KMS-11 (cell line): ENCODE measurements at regions not wholly inside any gene's neighbourhood (a gene's known extent, or its start where the extent isn't known, plus 50 kb on each side); places are given as distances from the start of the nearest gene placed in this dataset.

Experiments used
- H2AFZ ChIP-seq: fragments of 200-600 bp; sonication (generic); 2 replicates; pipeline ENCODE4 v1.6.1; 2016; ENCODE audit warnings: antibody characterized with exemption, mixed run types, low read depth
- H3K27ac ChIP-seq: fragments of 200-600 bp; sonication (generic); 2 replicates; pipeline ENCODE4 v1.6.1; 2016; ENCODE audit warnings: mild to moderate bottlenecking, mixed run types
- H3K27me3 ChIP-seq: fragments of 200-600 bp; sonication (generic); 2 replicates; pipeline ENCODE4 v1.6.1; 2017; ENCODE audit warnings: mild to moderate bottlenecking, low read depth, mixed run types, moderate library complexity; ENCODE audit not compliant: insufficient read depth
- H3K36me3 ChIP-seq: fragments of 200-600 bp; sonication (generic); 2 replicates; pipeline ENCODE4 v1.6.1; 2017; ENCODE audit warnings: mild to moderate bottlenecking, mixed run types; ENCODE audit not compliant: insufficient read depth
- H3K4me1 ChIP-seq: fragments of 200-600 bp; sonication (generic); 2 replicates; pipeline ENCODE4 v1.6.1; 2016; ENCODE audit warnings: mild to moderate bottlenecking, low read depth, mixed run types; ENCODE audit not compliant: poor library complexity, severe bottlenecking
- H3K4me2 ChIP-seq: fragments of 200-600 bp; sonication (generic); 2 replicates; pipeline ENCODE4 v1.7.0; 2016; ENCODE audit warnings: mild to moderate bottlenecking, mixed run types
- H3K4me3 ChIP-seq: fragments of 200-600 bp; sonication (generic); IDR thresholded peaks from 2 replicates; pipeline ENCODE4 v1.6.1; 2017; ENCODE audit warnings: low read depth, low read length, mixed read lengths; ENCODE audit not compliant: insufficient read depth
- H3K79me2 ChIP-seq: fragments of 200-600 bp; sonication (generic); 2 replicates; pipeline ENCODE4 v1.6.1; 2016; ENCODE audit warnings: low read depth, mixed run types; ENCODE audit not compliant: insufficient read depth
- H3K9ac ChIP-seq: fragments of 200-600 bp; sonication (generic); 2 replicates; pipeline ENCODE4 v1.6.1; 2016; ENCODE audit warnings: mild to moderate bottlenecking, mixed run types
- H4K20me1 ChIP-seq: fragments of 200-600 bp; sonication (generic); 2 replicates; pipeline ENCODE4 v1.6.1; 2016; ENCODE audit warnings: mild to moderate bottlenecking, mixed run types; ENCODE audit not compliant: insufficient read depth
- CTCF ChIP-seq: fragments of 200-600 bp; sonication (generic); conservative IDR thresholded peaks from 2 replicates; pipeline ENCODE4 v1.6.1; 2017; ENCODE audit warnings: low read depth, mild to moderate bottlenecking, antibody characterized with exemption, low read length, moderate library complexity, mixed read lengths

DNA sequence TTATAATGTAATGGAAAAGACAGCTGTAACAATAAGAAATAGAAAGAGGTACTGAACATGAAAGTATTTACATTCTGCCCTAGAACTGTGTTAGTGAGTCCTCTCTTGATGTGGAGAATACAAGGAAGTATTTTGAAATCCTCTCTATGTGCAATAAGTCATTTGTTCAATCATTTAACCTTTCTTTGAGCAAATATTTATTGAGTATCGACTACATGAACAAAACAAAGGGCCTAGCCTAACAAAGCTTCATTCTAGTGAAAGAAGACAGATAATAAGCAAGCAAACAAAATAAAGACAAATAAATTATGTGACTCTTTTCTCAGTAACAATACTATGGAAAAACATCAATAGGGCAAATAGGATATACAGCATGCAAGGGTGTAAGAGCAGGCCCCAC lies 354.9 kb upstream of the ATP11B start:
- no peak for TF ChIP-seq CTCF
- H4K20me1 ChIP-seq: no peaks in the 10 kb centered on the region
- no peaks in the 10 kb centered on the region for H3K79me2 ChIP-seq
- no peak overlapping the region for H3K9ac ChIP-seq
- H3K27ac ChIP-seq: no peak overlapping the region
- H3K4me2 ChIP-seq: no peak overlapping the region
- no peaks in the 10 kb centered on the region for H3K36me3 ChIP-seq
- H3K4me3 ChIP-seq: no peak overlapping the region
- H2AFZ ChIP-seq: no peak overlapping the region
- no peaks in the 10 kb centered on the region for H3K27me3 ChIP-seq
- H3K4me1 ChIP-seq: no peaks in the 10 kb centered on the region

DNA sequence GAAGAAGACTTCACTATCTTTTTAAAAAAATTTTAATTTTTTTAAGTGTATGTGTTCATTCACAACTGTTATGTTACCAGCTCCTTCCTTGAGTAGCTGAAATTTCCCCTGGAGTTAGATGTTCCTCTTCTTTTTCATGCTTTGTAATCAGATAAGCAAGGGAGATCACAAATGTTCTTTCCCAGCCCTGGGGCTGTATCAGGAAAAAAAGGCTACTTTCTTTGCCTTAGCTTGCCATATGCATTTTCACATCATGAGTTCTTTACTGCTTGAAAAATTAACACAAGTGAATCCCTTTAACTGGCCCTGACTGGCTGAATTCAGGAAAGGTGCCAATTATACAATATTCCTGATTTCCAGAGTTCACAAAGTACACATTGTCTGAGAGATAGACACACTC lies 353.2 kb upstream of the ATP11B start:
- Histone ChIP-seq H2AFZ (no peak overlapping the region), H3K9ac (no peak overlapping the region), H3K4me2 (no peak overlapping the region), H3K79me2 (no peaks in the 10 kb centered on the region), H3K27me3 (no peaks in the 10 kb centered on the region), H3K4me3 (no peak overlapping the region), H3K36me3 (no peaks in the 10 kb centered on the region), H3K4me1 (no peaks in the 10 kb centered on the region), H4K20me1 (no peaks in the 10 kb centered on the region), H3K27ac (no peak overlapping the region)
- TF ChIP-seq CTCF: no peak

- no peak overlapping the region for H3K4me3 ChIP-seq
- no peaks in the 10 kb centered on the region for H3K27me3 ChIP-seq
- H3K4me1 ChIP-seq: no peaks in the 10 kb centered on the region
- H3K79me2 ChIP-seq: no peaks in the 10 kb centered on the region
- H2AFZ ChIP-seq: no peak overlapping the region
- no peak overlapping the region for H3K9ac ChIP-seq
- no peaks in the 10 kb centered on the region for H3K36me3 ChIP-seq
- H3K4me2 ChIP-seq: no peak overlapping the region
- no peaks in the 10 kb centered on the region for H4K20me1 ChIP-seq
- TF ChIP-seq CTCF: no peak
- H3K27ac ChIP-seq: no peak overlapping the region
Measured at GRCh38 chr3:182445576-182445975, 347.7 kb upstream of the ATP11B start.

DNA sequence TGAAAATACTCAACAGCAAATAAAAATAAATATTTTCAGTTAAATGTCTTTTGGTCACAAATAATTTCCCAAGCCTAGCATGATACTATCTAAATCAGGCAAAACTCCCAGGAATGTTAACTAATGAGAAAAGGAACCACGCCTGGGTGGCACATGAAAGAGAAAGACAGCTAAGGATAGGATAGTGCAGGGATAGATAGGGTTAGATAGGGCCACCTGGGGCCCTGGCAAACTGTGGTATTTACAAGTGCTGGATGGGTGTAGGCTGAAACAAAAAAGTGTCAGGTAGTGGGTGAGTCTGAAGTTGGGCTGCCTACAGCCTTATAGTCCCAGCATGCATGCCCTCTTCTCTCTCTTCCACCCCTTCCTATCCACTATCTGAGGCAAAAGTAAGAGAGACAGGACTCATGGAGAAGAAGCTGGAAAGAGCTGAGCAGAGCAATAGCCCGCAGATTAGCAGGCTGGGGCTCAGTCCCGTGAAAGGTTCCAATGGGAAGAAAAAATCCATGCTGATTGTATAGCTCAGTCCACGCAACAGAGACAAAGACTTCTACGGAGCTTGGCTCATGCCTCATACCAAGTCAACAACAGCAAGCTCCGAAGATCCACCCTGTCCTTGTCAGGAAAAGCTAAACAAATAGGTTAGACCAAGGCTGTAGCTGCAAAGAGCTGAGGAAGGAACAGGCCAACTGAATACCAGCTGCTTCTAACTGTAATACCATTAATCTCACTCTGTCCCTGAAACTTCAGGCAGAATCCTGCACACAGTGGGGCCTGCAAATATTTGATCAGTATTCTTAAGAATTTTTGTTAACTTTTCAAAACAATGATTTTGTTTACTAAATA lies 342.1 kb upstream of the ATP11B start:
- no peak overlapping the region for H3K9ac ChIP-seq
- H3K4me1 ChIP-seq: no peaks in the 10 kb centered on the region
- no peak overlapping the region for H3K4me3 ChIP-seq
- no peak overlapping the region for H3K27ac ChIP-seq
- no peak overlapping the region for H2AFZ ChIP-seq
- no peaks in the 10 kb centered on the region for H3K27me3 ChIP-seq
- H3K79me2 ChIP-seq: no peaks in the 10 kb centered on the region
- no peaks in the 10 kb centered on the region for H4K20me1 ChIP-seq
- H3K36me3 ChIP-seq: no peaks in the 10 kb centered on the region
- TF ChIP-seq CTCF: no peak
- H3K4me2 ChIP-seq: no peak overlapping the region
